A673 (cell line): ENCODE measurements at regions not wholly inside any gene's neighbourhood (a gene's known extent, or its start where the extent isn't known, plus 50 kb on each side); places are given as distances from the start of the nearest gene placed in this dataset.

Source experiments
- CTCF ChIP-seq: fragments of 300-800, 200-600 bp; sonication (generic); conservative IDR thresholded peaks from 2 replicates; pipeline ENCODE4 v1.5.1; 2017; ENCODE audit warnings: low read depth, mild to moderate bottlenecking, antibody characterized with exemption, low read length, moderate library complexity, mixed read lengths
- EZH2 ChIP-seq: fragments of 200-600 bp; sonication (generic); IDR thresholded peaks from 2 replicates; pipeline ENCODE4 v1.6.1; 2017; ENCODE audit warnings: borderline replicate concordance, low read depth, mild to moderate bottlenecking, mixed read lengths, antibody characterized with exemption, low read length; ENCODE audit not compliant: poor library complexity, severe bottlenecking

GRCh38 chr10:43857206-43857930 is 208.7 kb upstream of the ZNF32 start:
- no peak for TF ChIP-seq CTCF
- TF ChIP-seq EZH2, result no peak
